T-helper 2 cell treated with Interferon-gamma antibody and Interleukin-4, amounts not matched to agents 5 μg/mL and 100 μg/mL, for 36 hours (primary cell): ENCODE measurements at regions not wholly inside any gene's neighbourhood (a gene's known extent, or its start where the extent isn't known, plus 50 kb on each side); places are given as distances from the start of the nearest gene placed in this dataset.

ENCODE experiments used
- DNase-seq: peaks from one replicate; pipeline ENCODE4 v3.0.0; 2021; ENCODE audit warnings: low spot score
- H3K27ac Mint-ChIP-seq: one replicate; pipeline ENCODE4 v1.8.0; 2021; ENCODE audit warnings: mild to moderate bottlenecking, mixed read lengths
- H3K27me3 Mint-ChIP-seq: one replicate; pipeline ENCODE4 v1.8.0; 2021; ENCODE audit warnings: low read depth, mixed read lengths
- H3K36me3 Mint-ChIP-seq: one replicate; pipeline ENCODE4 v1.8.0; 2021; ENCODE audit warnings: low read depth, mixed read lengths
- H3K4me1 Mint-ChIP-seq: one replicate; pipeline ENCODE4 v1.8.0; 2021; ENCODE audit warnings: low read depth, mixed read lengths
- H3K4me3 Mint-ChIP-seq: one replicate; pipeline ENCODE4 v1.8.0; 2022; ENCODE audit warnings: mild to moderate bottlenecking, moderate library complexity, mixed read lengths
- H3K9me3 Mint-ChIP-seq: one replicate; pipeline ENCODE4 v1.8.0; 2021; ENCODE audit warnings: mixed read lengths

DNA sequence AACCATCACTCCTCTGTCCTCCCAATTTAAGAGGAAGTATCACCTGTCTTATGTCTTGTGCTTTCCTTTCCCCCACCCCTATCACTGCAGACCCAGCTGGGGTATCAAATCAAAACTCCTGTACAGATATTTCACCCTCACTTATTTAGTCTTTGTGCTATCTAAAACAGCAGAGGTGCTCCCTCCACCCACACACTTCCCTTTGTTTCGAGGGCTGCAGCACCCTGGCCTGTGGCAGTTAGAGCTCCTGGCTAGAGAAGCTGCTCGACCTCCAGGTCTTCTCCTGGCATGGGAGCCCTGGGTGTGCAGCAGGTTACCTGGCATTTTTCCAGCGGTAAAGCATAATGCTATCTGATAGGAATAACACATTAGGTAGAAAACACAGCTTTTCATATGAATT lies 181.4 kb upstream of the BCL6 start:
- H3K36me3 Mint-ChIP-seq, result peaks cover 17% of the 10 kb centered on the region
- peaks cover 22% of the 10 kb centered on the region for H3K9me3 Mint-ChIP-seq
- peak overlapping the region; percentile 2 for H3K4me3 Mint-ChIP-seq
- DNase-seq, result peak; percentile 25
- no peak overlapping the region for H3K27ac Mint-ChIP-seq
- peaks cover 4% of the 10 kb centered on the region for H3K27me3 Mint-ChIP-seq
- H3K4me1 Mint-ChIP-seq, result peaks cover 40% of the 10 kb centered on the region

- peaks cover 6% of the 10 kb centered on the region for H3K27me3 Mint-ChIP-seq
- DNase-seq, result no peak
- peaks cover 36% of the 10 kb centered on the region for H3K4me1 Mint-ChIP-seq
- H3K27ac Mint-ChIP-seq, result no peak overlapping the region
- H3K9me3 Mint-ChIP-seq, result peaks cover 22% of the 10 kb centered on the region
- no peak overlapping the region for H3K4me3 Mint-ChIP-seq
- H3K36me3 Mint-ChIP-seq, result peaks cover 17% of the 10 kb centered on the region
Measured at GRCh38 chr3:187927565-187927964, 182.3 kb upstream of the BCL6 start.

DNA sequence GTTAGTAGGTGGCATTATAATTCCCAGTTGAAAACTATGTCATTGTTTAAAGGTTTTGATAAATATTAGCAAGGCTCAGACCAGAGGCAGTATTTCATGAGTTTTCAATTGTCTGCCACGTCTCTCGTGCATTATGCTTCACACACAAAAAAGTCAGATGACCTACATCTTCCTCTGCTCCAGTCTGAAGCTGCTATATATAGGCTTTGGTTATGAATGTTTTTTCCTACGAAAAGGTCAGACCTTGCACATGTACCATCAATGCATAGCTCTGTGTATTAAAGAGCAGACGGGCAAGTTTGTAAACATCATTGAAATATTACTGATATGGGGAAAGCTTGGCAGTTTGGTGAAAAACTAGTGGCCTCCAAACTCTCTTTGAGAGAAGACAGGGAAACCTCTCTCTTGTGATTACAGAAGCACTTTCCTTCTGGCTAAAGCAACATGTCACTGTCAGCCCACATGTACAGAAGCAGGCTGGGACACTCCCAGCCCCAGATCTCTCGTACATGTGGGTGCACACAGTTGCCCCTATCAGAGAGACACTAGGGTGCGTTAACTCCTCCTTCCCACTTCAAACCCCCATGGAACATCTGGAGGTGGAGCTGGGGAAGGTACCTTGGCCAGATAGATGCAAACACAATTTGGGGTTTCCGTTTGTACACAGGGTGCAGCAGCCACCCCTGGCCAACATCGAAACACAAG lies 184.0 kb upstream of the BCL6 start:
- Mint-ChIP-seq H3K4me3 (no peak overlapping the region), H3K36me3 (peaks cover 11% of the 10 kb centered on the region), H3K27me3 (peaks cover 7% of the 10 kb centered on the region), H3K27ac (no peak overlapping the region), H3K9me3 (peaks cover 12% of the 10 kb centered on the region), H3K4me1 (peaks cover 31% of the 10 kb centered on the region)
- peak; percentile 38 for DNase-seq

GRCh38 chr3:187930021-187930420 lies 184.8 kb upstream of the BCL6 start:
- Mint-ChIP-seq H3K9me3 (peaks cover 6% of the 10 kb centered on the region), H3K4me3 (no peak overlapping the region), H3K27me3 (peaks cover 7% of the 10 kb centered on the region), H3K36me3 (peaks cover 7% of the 10 kb centered on the region), H3K4me1 (peaks cover 32% of the 10 kb centered on the region), H3K27ac (no peak overlapping the region)
- DNase-seq, result no peak

DNA sequence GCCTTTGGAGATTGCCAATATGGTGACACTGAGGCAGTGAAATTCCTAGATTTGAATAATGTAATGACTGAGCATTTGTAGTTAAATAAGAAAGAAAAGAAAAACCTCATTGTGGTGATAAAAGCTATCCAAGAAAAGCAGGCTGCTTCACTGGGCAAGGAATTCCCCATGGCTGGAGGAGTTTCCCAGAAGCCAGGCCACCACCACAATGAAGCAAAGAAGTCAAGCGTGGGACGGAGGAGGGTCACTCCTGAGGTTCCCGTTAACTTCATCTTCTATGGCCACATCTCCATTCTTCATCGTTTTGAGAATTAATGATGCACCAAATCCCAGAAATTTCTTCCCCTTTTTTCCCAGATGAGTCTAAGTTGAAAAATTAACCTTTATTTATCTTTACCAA lies 185.8 kb upstream of the BCL6 start:
- Mint-ChIP-seq H3K27ac (no peak overlapping the region), H3K4me1 (peaks cover 40% of the 10 kb centered on the region), H3K27me3 (peaks cover 7% of the 10 kb centered on the region), H3K36me3 (no peaks in the 10 kb centered on the region), H3K4me3 (no peak overlapping the region), H3K9me3 (no peaks in the 10 kb centered on the region)
- DNase-seq, result no peak

DNA sequence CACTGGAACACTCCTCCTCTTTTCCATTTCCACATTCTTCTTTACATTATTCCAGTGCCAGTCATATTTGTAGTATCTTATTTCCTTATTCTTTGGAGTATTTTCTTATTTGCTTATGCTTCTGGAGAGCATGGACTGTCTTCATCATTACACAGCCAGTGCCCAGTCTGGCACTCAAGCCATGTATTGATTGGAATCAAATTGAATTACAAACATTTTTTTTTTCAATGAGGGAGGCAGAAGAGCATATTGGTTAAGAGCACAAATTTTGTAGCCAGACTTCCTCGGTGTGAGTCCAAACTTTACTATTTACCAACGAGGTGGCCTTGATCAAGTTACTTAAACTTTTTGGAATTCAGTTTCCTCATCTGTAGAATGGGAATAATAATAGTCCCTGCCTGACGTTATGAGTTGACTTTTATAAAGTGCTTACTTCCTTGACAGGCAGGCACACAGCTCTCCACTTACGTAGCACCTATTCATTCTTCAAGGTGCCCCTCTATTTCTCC lies 186.6 kb upstream of the BCL6 start:
- peaks cover 7% of the 10 kb centered on the region for H3K27me3 Mint-ChIP-seq

GRCh38 chr3:187932530-187932929 lies 187.3 kb upstream of the BCL6 start:
- Mint-ChIP-seq H3K4me1 (peaks cover 31% of the 10 kb centered on the region), H3K4me3 (no peak overlapping the region), H3K36me3 (no peaks in the 10 kb centered on the region)

More for the DNA sequence above, 186.6 kb upstream of the BCL6 start:
- Mint-ChIP-seq H3K9me3 (no peaks in the 10 kb centered on the region), H3K36me3 (no peaks in the 10 kb centered on the region), H3K4me3 (no peak overlapping the region), H3K27ac (no peak overlapping the region), H3K4me1 (peaks cover 36% of the 10 kb centered on the region)
- no peak for DNase-seq

GRCh38 chr3:187935623-187936156 lies 190.4 kb upstream of the BCL6 start:
- Mint-ChIP-seq H3K27ac (peak overlapping the region; percentile 43), H3K4me3 (peak overlapping the region; percentile 23), H3K9me3 (no peaks in the 10 kb centered on the region), H3K36me3 (no peaks in the 10 kb centered on the region), H3K27me3 (peaks cover 28% of the 10 kb centered on the region), H3K4me1 (peaks cover 22% of the 10 kb centered on the region)
- peak; percentile 56 for DNase-seq

More at GRCh38 chr3:187932530-187932929, 187.3 kb upstream of the BCL6 start:
- H3K9me3 Mint-ChIP-seq, result no peaks in the 10 kb centered on the region
- no peak for DNase-seq
- no peak overlapping the region for H3K27ac Mint-ChIP-seq
- peaks cover 11% of the 10 kb centered on the region for H3K27me3 Mint-ChIP-seq

DNA sequence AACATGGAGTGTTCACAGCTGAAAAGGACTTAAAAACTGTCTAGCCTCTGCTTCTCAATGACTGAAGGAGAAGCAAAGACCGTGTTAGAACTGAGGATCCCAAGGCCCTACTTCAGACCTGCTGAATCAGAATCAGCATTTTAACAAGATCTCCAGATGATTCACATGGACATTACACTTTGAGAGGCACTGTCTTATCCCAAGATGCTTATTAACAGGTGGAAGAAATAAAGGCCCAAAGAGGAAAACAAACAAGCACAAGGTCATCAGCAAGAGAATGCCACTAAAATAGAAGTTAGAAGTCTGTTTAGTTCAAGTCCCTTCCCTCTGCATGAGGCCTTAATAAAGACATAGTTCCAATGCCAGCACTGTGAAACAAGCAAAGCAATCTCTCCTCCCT lies 191.4 kb upstream of the BCL6 start:
- no peaks in the 10 kb centered on the region for H3K36me3 Mint-ChIP-seq
- DNase-seq, result no peak
- H3K4me1 Mint-ChIP-seq, result peaks cover 21% of the 10 kb centered on the region
- H3K9me3 Mint-ChIP-seq, result no peaks in the 10 kb centered on the region
- no peak overlapping the region for H3K4me3 Mint-ChIP-seq
- H3K27ac Mint-ChIP-seq, result no peak overlapping the region
- peaks cover 26% of the 10 kb centered on the region for H3K27me3 Mint-ChIP-seq

DNA sequence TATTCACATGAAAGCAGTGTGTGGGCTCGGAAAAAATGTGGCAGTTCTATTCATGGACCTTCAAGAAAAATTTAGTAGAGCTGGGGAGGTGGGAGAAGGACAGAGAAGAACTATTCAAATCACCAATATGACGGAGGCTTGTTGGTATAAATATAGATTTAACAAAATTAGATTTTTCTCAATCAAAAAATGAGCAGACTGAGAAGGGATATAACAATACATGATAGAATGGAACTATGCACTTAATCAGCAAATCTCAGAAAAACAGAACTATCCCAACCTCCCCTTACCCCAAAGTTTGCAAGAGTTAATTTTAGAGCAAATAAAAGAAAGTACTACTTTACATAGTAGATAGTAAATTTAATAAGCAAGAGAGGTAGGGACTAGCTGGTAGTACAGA lies 194.6 kb upstream of the BCL6 start:
- no peak for DNase-seq
- Mint-ChIP-seq H3K36me3 (no peaks in the 10 kb centered on the region), H3K27ac (no peak overlapping the region), H3K9me3 (no peaks in the 10 kb centered on the region), H3K4me3 (no peak overlapping the region), H3K27me3 (peaks cover 23% of the 10 kb centered on the region), H3K4me1 (peaks cover 15% of the 10 kb centered on the region)

GRCh38 chr3:187941135-187941847 lies 196.0 kb upstream of the BCL6 start:
- no peak for DNase-seq
- Mint-ChIP-seq H3K27me3 (peaks cover 25% of the 10 kb centered on the region), H3K4me3 (no peak overlapping the region), H3K27ac (no peak overlapping the region), H3K4me1 (peaks cover 8% of the 10 kb centered on the region), H3K36me3 (no peaks in the 10 kb centered on the region), H3K9me3 (no peaks in the 10 kb centered on the region)

GRCh38 chr3:187941848-187942194 lies 196.6 kb upstream of the BCL6 start:
- H3K36me3 Mint-ChIP-seq, result no peaks in the 10 kb centered on the region
- no peaks in the 10 kb centered on the region for H3K9me3 Mint-ChIP-seq
- no peak for DNase-seq
- no peak overlapping the region for H3K4me3 Mint-ChIP-seq
- H3K27ac Mint-ChIP-seq, result no peak overlapping the region
- peaks cover 28% of the 10 kb centered on the region for H3K27me3 Mint-ChIP-seq
- H3K4me1 Mint-ChIP-seq, result peaks cover 8% of the 10 kb centered on the region

GRCh38 chr3:187942658-187943241 lies 197.5 kb upstream of the BCL6 start:
- H3K36me3 Mint-ChIP-seq, result no peaks in the 10 kb centered on the region
- H3K4me3 Mint-ChIP-seq, result no peak overlapping the region
- H3K4me1 Mint-ChIP-seq, result peaks cover 8% of the 10 kb centered on the region
- H3K9me3 Mint-ChIP-seq, result no peaks in the 10 kb centered on the region
- DNase-seq, result no peak
- H3K27ac Mint-ChIP-seq, result no peak overlapping the region
- peaks cover 22% of the 10 kb centered on the region for H3K27me3 Mint-ChIP-seq
